ENCODE measurements at regions not wholly inside any gene's neighbourhood (a gene's known extent, or its start where the extent isn't known, plus 50 kb on each side); places are given as distances from the start of the nearest gene placed in this dataset.

DNA sequence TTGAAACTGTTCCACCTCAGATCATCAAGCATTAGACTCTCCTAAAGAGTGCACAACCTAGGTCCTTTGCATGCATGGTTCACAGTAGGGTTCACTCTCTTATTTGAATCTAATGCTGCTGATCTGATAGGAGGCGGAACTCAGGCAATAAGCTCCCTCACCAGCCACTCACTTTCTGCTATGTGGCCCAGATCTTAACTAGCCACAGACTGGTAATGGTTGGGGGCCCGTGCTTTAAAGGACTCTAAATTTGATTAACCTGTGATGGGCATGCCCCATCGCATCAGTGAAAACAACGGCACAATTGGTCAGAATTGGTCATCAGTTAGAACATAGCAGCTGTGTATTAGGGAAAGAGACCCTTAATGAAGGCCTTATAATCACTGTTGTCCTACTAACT, 753.7 kb upstream of the SORCS1 start:
- Histone ChIP-seq H3K36me3 (ENCODE audit: control insufficient read depth, insufficient read depth, low read length) (no peaks in the 10 kb centered on the region), H3K4me3 (ENCODE audit: low read depth, low read length) (no peak overlapping the region), H3K27me3 (ENCODE audit: control insufficient read depth, insufficient read depth, low read length) (peaks cover 4% of the 10 kb centered on the region)
- DNase-seq (ENCODE audit: low read depth) = no peak
- TF ChIP-seq, protein P1, sequence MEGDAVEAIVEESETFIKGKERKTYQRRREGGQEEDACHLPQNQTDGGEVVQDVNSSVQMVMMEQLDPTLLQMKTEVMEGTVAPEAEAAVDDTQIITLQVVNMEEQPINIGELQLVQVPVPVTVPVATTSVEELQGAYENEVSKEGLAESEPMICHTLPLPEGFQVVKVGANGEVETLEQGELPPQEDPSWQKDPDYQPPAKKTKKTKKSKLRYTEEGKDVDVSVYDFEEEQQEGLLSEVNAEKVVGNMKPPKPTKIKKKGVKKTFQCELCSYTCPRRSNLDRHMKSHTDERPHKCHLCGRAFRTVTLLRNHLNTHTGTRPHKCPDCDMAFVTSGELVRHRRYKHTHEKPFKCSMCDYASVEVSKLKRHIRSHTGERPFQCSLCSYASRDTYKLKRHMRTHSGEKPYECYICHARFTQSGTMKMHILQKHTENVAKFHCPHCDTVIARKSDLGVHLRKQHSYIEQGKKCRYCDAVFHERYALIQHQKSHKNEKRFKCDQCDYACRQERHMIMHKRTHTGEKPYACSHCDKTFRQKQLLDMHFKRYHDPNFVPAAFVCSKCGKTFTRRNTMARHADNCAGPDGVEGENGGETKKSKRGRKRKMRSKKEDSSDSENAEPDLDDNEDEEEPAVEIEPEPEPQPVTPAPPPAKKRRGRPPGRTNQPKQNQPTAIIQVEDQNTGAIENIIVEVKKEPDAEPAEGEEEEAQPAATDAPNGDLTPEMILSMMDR (IDR thresholded peaks at IDR 0.05; ENCODE audit: insufficient read depth, low read length, poor library complexity, severe bottlenecking) = no peak

- no peak for DNase-seq (ENCODE audit: low read depth)
These were observed 750.7 kb upstream of the SORCS1 start for GRCh38 chr10:107915215-107915610.

GRCh38 chr10:107914450-107915214, 750.1 kb upstream of the SORCS1 start:
- Histone ChIP-seq H3K4me3 (ENCODE audit: low read depth, low read length) (peak overlapping the region; percentile 45), H3K27me3 (ENCODE audit: control insufficient read depth, insufficient read depth, low read length) (peaks cover 4% of the 10 kb centered on the region), H3K36me3 (ENCODE audit: control insufficient read depth, insufficient read depth, low read length) (no peaks in the 10 kb centered on the region)
- TF ChIP-seq, protein P1 (IDR thresholded peaks at IDR 0.05; ENCODE audit: insufficient read depth, low read length, poor library complexity, severe bottlenecking) = no peak
- no peak for DNase-seq (ENCODE audit: low read depth)

More at GRCh38 chr10:107915215-107915610, 750.7 kb upstream of the SORCS1 start:
- TF ChIP-seq, protein P1 (IDR thresholded peaks at IDR 0.05; ENCODE audit: insufficient read depth, low read length, poor library complexity, severe bottlenecking) = no peak
- no peaks in the 10 kb centered on the region for H3K36me3 ChIP-seq (ENCODE audit: control insufficient read depth, insufficient read depth, low read length)
- peaks cover 4% of the 10 kb centered on the region for H3K27me3 ChIP-seq (ENCODE audit: control insufficient read depth, insufficient read depth, low read length)
- H3K4me3 ChIP-seq (ENCODE audit: low read depth, low read length) = peak overlapping the region; percentile 45

GRCh38 chr10:107913317-107914294, 749.1 kb upstream of the SORCS1 start:
- H3K4me3 ChIP-seq (ENCODE audit: low read depth, low read length) = no peak overlapping the region
- TF ChIP-seq, protein P1 (IDR thresholded peaks at IDR 0.05; ENCODE audit: insufficient read depth, low read length, poor library complexity, severe bottlenecking) = no peak
- no peak for DNase-seq (ENCODE audit: low read depth)

GRCh38 chr10:107901076-107901475, 736.6 kb upstream of the SORCS1 start:
- Histone ChIP-seq H3K27me3 (ENCODE audit: control insufficient read depth, insufficient read depth, low read length) (no peaks in the 10 kb centered on the region), H3K36me3 (ENCODE audit: control insufficient read depth, insufficient read depth, low read length) (no peaks in the 10 kb centered on the region), H3K4me3 (ENCODE audit: low read depth, low read length) (no peak overlapping the region)
- TF ChIP-seq, protein P1 (IDR thresholded peaks at IDR 0.05; ENCODE audit: insufficient read depth, low read length, poor library complexity, severe bottlenecking) = no peak
- DNase-seq (ENCODE audit: low read depth) = no peak

More at GRCh38 chr10:107913317-107914294, 749.1 kb upstream of the SORCS1 start:
- Histone ChIP-seq H3K36me3 (ENCODE audit: control insufficient read depth, insufficient read depth, low read length) (no peaks in the 10 kb centered on the region), H3K27me3 (ENCODE audit: control insufficient read depth, insufficient read depth, low read length) (peaks cover 4% of the 10 kb centered on the region)
